HPDE6-E6E7 (cell line): ENCODE measurements at regions not wholly inside any gene's neighbourhood (a gene's known extent, or its start where the extent isn't known, plus 50 kb on each side); places are given as distances from the start of the nearest gene placed in this dataset.
"Not testable (repeated sequence)": the region's sequence is repeated elsewhere in the genome, so short reads cannot be mapped to it uniquely, and the experiment has no call there.

Experiments
- DNase-seq: peaks from one replicate; pipeline ENCODE4 v3.0.0; 2011; ENCODE audit warnings: missing footprints; ENCODE audit errors: extremely low spot score

DNA sequence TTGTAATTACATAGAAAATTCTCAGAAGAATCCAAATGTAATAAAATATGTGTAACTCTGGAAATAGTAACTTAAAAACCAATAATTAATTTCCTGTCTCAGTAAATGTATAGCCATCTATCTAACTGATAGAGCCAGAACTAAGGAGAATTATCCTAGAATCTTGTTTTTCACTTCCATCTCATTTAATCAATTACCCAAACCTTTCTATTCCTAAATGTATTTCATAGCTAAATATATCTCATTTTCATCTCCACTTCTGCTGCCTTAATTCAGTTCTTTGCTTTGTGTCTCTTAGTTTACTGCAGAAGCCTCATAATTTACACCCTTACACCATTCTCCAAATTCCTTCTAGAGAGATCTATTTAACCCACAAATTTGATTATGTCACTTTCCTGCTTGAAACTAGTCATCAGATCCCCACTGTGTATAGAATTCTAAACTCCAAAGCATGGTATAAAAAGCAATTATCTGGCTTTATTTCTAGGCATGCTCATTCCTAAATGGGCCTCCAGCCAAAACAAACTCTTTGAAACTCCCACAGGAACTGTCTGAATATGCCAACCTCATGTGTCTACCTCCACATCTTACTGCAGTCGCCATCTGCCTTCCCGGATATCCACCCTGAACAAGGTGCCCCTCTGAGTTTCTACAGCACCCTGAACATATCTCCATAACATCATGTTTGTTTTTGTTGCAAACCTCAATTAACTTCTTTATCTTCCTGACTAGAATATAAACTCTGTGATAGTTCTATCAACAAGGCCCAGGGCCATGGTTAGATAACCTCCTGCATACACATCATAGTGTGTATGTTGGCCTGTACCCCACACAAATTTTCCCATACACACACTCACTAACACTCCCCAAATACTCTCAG is 70.5 kb upstream of the ADTRP start:
- DNase-seq = no peak

DNA sequence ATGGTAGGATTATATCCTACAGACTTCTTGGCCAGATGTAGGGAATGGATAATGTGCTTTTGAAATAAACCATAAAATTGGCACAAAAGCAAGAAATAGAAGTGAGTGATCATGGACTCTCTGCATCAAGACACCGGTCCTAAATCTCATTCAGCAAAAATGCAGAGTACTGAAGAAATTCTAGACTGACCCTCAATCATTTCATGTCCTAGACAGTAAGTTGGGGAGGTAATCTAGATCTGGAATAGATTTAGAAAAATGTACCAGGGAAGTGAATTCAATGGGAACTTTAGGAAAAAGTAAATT is 69.7 kb upstream of the ADTRP start:
- DNase-seq = no peak

DNA sequence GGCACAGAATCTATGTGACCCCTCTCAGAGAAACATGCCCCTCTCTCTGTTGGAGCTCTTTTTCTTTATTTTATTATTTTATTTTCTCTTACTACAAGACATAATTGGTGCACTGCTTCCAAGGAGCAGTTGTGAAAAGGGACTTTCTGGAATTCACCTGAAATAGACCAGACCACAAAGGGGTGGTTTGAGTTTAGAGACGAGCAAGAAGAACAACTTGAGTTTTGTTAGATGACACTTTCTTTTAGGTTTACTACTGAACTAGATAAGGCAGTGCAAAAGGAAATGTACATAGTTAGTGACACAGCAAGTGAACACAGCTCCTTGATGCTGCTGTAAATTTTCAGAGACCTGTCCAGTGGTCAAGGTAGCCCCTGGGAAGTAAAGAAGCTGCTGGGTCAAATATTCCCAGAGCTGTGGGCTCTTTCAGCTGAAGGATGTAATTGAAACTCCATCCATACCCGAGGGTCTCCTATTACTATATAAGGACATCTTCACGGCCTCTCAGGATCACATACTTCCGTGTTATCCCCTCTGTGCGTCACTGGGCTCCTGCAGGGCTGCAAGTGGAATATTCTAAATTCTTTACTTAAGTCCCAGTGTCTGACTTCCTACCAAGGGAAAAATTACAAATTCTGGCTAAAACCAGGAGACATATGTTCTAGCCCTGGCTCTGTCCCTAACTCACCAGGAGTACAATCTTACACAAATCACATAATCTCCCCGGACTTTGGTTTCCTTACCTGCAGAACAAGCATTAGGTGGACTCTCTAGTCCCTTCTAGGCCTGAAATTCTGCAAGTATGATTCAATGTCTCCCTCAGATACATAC is 69.1 kb upstream of the ADTRP start:
- no peak for DNase-seq

DNA sequence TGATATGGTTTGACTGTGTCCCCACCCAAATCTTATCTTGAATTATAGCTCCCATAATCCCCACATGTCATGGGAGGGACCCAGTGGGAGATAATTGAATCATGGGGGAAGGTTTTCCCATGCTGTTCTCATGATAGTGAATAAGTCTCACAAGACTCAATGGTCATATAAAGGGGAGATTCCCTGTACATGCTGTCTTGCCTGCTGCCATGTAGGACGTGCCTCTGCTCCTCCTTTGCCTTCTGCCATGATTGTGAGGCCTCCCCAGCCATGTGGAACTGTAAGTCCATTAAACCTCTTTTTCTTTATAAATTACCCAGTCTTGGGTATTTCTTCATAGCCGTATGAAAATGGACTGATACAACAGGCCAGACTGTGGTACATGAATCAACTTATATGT is 68.5 kb upstream of the ADTRP start:
- DNase-seq = not testable (repeated sequence)

DNA sequence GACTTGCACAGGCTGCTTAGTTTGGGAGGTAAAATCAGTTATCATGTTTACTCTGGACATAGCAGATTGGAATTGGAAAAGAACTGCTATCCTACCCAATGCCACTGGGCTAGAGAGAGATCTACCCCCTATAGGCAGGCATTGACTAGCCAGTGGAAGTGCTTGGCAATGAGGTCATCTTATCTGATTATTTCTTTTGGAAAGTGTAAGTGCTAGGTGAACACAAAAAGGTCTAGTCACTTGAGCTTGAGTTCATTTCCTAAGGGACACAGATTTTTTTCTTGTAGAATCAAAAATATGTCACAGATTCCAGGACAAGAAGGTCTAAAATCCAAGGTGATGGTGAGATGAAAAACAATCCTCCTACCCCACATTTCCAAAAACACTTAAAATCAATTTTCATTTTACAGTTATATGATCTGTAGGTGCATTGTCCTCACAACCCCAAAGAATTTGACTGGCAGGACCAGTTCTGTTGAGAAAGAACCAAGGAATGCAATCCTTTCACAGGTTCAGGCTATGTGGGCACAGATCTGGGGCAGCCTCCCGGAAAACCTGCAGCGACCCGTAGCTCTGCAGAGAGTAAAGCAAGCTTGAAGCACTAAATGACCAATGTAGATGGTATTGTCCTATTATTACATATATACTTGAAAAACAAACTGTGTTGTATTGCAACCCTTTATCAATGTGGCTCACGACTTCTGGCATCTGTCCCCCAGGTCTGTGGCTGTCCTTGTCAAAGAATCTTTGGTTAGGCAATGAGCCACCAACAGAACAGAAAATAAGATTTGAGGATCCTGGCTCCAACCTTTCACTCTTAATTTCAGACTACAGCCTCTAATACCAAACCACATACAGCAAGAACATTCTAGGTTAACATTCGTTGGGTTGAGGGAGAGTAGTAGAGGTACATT is 67.3 kb upstream of the ADTRP start:
- DNase-seq = peak; percentile 59

DNA sequence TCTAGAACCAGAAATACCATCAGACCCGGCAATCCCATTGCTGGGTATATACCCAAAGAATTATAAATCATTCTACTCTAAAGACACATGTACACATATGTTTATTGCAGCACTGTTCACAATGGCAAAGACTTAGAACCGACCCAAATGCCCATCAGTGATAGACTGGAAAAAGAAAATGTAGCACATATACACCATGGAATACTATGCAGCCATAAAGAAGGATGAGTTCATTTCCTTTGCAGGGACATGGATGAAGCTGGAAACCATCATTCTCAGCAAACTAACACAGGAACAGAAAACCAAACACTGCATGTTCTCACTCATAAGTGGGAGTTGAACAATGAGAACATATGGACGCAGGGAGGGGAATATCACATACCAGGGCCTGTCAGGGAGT is 64.2 kb upstream of the ADTRP start:
- DNase-seq = not testable (repeated sequence)

DNA sequence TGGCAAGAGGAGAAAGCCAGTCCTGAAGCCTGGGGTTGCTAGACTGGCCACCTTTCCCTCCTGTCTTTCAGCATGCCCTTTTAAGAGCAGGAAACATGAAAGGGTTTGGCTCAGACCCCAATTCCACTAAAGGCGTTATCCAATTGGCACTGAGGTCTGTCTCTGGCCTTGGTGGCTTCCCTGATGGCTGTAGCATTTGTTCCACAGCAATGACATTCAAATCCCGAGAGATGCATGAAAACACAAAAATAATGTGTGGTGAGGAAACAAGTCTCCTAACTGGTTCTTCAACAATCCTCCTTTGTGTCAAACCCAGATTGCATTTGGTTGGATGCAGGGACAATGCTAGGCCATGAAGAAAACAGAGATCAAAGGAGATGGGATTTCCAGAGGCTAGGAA is 56.5 kb upstream of the ADTRP start:
- DNase-seq = no peak

DNA sequence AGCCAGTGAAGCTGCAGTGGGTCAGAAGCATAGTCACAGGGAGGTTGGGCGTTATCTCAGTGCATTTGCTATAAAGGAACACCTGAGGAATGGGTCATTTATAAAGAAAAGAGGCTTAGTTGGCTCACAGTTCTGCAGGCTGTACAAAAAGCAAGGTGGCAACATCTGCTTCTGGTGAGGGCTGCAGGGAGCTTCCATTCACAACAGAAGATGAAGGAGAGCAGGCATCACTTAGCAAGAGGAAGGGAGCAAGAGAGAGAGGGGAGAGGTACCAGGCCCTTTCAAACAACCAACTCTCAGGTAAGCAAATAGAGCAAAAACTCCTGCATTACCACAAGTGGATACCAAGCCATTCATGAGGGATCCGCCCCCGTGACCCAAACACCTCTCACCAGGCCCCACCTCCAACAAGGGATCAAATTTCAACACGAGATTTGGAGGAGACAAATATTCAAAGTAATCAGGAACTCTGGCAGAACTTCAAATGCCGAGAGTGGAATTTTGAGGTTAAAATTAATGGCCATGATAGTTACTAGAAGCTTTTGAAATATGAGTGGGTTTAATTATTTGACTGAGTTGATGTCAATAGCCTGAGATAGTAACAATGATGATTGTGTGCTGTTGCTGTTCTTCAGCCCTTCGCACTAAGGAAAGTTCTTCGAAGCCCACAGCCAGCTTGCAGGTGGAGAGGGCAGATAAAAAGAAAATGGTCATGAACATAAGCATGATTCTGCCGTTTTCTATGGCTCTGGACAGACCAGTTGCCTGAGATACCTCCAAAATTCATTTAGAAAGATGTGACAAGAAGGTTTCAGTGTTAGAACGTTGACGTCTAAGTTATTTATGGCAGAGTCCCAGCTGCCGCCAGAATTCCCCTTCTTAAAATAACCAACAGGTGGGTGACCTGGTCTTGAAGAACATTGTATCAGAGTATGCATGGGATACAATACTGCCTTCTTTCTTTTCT is 55.3 kb upstream of the ADTRP start:
- no peak for DNase-seq

DNA sequence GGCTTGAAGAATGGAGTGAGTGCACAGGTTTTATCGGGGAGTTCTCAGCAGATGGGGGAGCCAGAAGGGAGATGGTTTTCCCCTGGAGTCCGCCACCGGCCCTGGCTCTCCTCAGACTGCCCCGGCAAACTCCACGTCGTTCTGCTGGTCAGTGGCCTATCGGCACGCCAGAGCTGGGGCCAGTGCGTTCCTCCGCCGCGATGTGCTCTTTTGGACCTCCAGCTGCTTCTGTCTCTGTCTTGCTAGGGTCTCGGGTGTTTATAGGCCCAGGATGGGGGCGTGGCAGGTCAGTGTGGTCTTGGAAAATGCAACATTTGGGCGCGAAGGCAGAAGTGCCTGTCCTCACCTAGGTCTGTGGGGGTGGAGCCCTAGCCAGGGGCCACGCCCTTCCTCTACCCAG is 53.0 kb upstream of the ADTRP start:
- no peak for DNase-seq

DNA sequence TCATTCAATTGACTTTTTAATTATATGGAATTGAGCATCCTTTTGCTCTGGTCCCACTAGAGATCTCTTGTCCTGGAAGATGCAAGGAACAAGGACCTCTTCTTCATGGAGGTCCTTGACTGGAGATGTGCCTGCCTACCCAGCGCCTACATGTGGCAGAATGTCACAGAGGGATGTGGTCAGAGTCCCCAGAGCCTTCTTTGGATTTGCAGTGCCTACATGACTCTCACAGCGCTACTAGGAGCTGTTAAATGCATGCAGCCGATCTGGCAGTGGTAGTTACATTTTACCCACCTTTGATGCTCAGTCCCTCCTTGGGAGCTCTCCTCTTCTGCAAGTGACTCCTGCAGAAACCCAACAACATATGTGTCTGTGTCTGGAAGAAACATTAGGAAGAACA is 51.9 kb upstream of the ADTRP start:
- no peak for DNase-seq

DNA sequence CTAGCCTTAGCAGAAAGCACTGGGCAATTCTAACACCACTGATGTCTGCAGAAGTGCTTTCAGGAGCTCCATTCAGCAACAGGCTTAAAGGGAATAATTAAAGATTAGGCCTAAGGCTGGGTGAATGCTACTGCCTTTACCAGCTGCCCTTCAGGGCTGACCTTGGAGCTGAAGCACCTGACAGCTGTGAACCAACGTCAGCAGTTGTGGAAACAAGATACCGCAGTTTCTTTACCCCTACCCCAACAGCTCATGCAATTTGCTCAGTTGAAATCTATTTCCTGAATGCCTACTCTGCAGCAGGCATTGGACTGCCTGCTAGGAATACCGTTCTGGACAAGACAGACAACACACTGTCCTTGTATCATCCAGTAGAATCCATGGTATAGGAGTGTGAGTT is 51.5 kb upstream of the ADTRP start:
- DNase-seq = no peak

DNA sequence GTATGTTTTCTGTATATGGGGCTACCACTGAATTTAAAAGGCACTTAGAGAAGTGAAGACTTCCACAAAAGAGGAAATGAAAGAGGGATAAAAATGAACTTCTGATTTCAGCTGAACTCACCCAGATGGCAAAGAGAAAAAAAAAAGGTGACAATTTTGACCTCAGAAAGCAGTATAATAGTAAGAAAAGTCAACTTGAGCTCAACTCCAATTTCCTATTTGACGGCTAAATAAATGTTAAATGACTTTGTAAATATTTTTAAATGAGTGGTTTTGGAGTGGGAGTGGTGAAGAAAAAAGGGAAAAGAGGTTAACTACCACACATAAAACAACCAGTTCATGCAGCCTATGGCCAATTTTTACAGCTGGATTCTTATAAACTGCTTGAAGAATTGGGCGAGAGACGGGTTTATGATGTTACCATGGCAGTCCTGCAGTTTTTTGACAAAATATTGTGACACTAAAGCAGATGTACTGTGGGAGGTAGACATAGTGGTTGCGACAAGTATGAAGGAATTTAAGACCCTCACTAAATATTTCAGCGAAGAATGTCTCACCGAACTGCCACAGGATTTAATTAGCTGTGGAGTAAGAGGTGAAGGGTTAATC is 49.8 kb upstream of the ADTRP start:
- DNase-seq = no peak
